ENCODE measurements at regions not wholly inside any gene's neighbourhood (a gene's known extent, or its start where the extent isn't known, plus 50 kb on each side); places are given as distances from the start of the nearest gene placed in this dataset.

GRCh38 chr1:234543442-234544086 is 64.6 kb upstream of the TARBP1 start:
- no peak for TF ChIP-seq CTCF (conservative IDR thresholded peaks at IDR 0.05; ENCODE audit: low read depth, low read length)
- TF ChIP-seq EZH2 (IDR thresholded peaks at IDR 0.05; ENCODE audit: borderline replicate concordance, low read depth, low read length, poor library complexity, severe bottlenecking) = no peak

Data from A673 (cell line).